HG03159 (cell line): ENCODE measurements at regions not wholly inside any gene's neighbourhood (a gene's known extent, or its start where the extent isn't known, plus 50 kb on each side); places are given as distances from the start of the nearest gene placed in this dataset.

Experiments used
- ATAC-seq: cut with Tn5 transposase; IDR thresholded peaks from one replicate; pipeline ENCODE4 v1.9.1; 2021; ENCODE audit warnings: mild to moderate bottlenecking, moderate library complexity; ENCODE audit not compliant: unreplicated experiment

GRCh38 chr7:45447296-45447695, 126.9 kb upstream of the ADCY1 start:
- ATAC-seq: no peak

GRCh38 chr7:45450571-45451204, 123.5 kb upstream of the ADCY1 start:
- no peak for ATAC-seq

- ATAC-seq: no peak
These were observed 122.7 kb upstream of the ADCY1 start for GRCh38 chr7:45451342-45452035.

DNA sequence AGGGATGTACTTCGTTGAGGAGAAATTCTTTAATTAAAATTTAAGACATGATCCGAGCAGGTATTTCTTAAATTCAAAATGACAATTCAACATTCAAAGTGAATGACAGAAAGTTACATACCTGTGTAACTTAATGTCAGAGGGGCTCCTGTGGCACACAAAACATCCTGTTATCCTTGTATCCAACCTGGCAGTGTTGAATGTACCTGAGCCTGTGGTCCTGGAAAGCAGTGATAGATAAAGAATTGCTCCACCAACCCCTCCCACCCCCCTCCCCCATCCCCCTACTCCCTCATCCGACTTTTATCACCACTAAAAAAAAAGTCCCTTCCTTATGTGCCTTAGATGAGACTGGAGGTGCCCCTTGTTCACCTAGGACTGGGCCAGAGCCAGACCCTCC, 119.4 kb upstream of the ADCY1 start:
- ATAC-seq: no peak

DNA sequence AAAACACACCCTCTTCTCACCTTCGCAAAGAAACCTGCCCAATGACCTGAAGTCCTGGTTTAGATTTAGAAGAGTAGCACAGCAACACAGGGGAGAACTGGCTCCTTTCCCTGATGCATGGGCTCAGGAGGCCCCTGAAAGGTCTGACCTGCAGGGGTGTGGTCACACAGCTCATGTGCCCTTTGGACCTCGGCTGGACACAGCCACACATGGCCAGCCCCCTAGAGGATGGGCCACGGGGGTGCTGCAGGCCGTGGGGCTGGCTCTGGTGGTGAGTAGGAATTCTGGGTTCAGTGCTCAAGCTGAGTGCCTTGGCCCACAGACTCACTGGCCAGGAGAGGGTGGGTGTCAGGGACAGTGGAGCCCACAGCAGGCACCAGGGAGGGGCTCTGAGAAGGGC, 118.5 kb upstream of the ADCY1 start:
- ATAC-seq: no peak

GRCh38 chr7:45456105-45456504, 118.1 kb upstream of the ADCY1 start:
- no peak for ATAC-seq

GRCh38 chr7:45456747-45457524, 117.2 kb upstream of the ADCY1 start:
- no peak for ATAC-seq

- ATAC-seq: no peak
These were observed 116.6 kb upstream of the ADCY1 start for GRCh38 chr7:45457591-45457990.

DNA sequence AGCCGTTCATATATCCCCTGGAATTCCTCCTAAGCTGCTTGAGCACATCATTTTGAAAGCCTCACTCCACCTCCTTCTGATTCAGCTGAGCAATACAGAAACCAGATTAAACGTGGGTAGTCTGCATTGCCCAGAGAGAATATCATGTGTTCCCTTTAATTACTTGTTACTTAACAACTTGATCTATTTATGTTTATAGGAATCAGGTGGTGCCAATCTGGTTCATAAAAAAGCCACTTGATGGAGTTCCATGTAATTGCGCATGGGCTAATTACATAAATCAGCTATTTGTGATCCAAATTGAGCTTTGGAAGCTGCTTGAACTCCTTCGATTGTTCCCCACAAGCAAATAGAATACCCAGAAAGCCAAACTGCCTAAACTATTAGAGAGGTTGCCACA, 114.7 kb upstream of the ADCY1 start:
- ATAC-seq: no peak

DNA sequence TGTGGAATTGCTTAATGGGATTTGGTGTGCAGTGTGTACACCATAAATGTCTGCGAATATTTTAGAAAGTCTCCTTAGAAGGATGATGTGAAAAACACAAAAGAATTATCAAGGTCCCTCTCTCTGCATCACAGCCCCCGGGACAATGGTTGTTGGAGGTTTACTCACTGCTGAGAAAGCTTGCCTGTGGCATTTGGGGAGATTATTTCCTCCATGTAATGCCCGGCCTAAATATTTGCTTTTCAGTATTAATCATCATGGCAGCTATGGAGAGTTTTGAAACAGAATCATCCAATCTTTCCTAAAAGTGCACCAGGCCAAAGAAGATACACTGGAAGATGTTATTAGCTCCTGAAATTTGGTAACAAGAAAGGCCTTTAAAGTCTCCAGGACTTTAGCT, 113.8 kb upstream of the ADCY1 start:
- ATAC-seq: no peak

GRCh38 chr7:45461026-45461425, 113.1 kb upstream of the ADCY1 start:
- ATAC-seq: no peak

DNA sequence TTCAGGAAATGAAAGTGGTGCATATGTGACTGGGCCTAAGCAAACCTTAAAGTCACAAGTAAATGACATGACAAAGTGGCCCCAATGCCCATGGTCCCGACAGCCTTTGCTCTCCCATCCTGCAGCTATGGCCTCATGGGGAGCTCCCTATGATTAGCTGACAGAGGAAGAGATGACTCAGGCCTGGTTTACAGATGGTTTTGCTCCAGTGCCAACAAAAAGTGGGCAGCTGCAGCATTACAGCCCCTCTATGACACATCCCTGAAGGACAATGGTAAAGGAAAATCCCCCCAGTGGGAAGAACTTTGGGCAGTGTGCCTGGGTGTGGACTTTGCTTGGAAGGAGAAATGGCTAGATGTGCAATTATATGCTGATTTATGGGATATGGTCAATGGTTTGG, 105.1 kb upstream of the ADCY1 start:
- no peak for ATAC-seq

GRCh38 chr7:45470031-45470430, 104.1 kb upstream of the ADCY1 start:
- no peak for ATAC-seq

DNA sequence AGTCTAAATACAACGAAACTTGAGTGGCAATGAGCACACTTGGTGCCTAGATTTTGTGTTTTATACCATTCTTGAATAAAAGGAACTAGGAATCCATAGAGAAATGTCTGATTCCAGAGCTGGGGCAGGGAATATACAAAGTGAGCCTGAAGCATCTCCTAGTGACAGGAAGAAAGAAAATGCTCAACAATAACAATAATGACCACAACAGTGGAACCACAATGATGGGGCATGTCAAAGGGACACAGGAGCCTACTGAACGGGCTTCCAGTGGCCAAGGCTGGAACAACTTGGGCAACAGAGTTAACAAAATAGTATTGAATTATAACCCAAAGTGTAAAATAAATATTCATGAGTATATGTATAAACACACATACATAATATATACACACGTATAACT, 94.4 kb upstream of the ADCY1 start:
- no peak for ATAC-seq

- ATAC-seq: no peak
These were observed 91.7 kb upstream of the ADCY1 start for GRCh38 chr7:45482451-45482850.

- ATAC-seq: no peak
These were observed 90.1 kb upstream of the ADCY1 start for GRCh38 chr7:45484094-45484493.

GRCh38 chr7:45486575-45486974, 87.6 kb upstream of the ADCY1 start:
- ATAC-seq: no peak

GRCh38 chr7:45494885-45495284, 79.3 kb upstream of the ADCY1 start:
- no peak for ATAC-seq

DNA sequence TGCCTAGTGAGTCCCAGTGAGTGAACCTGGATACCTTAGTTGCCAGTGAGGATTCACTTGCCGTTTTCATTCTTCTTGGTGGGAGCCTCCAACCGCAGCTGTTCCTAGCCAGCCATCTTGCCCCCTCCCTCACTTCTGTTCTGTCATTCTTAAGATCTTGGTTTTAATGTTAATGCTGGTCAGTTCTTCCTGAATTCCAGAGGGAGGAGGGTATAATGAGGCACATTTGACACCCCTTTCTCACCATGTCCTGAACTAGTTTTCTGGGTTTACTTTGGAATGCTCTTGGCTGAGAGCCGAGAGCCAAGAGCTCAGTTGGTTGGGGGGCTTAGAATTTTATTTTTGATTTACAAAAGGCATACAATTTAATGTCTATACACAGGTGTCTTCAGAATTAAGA, 78.5 kb upstream of the ADCY1 start:
- no peak for ATAC-seq

- no peak for ATAC-seq
These were observed 73.9 kb upstream of the ADCY1 start for GRCh38 chr7:45500257-45500656.

- ATAC-seq: no peak
These were observed 72.4 kb upstream of the ADCY1 start for GRCh38 chr7:45501791-45502190.

DNA sequence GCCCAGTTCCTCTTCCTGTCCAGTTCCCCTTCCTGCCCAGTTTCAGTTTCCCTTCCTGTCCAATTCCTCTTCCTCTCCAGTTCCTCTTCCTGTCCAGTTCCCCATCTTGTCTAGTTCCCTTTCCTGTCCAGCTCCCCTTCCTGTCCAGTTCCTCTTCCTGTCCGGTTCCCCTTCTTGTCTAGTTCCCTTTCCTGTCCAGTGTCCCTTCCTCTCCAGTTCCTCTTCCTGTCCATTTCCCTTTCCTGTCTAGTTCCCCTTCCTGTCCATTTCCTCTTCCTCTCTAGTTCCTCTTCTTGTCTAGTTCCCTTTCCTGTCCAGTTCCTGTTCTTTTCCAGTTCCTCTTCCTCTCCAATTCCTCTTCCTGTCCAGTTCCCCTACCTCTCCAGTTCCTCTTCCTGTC, 68.1 kb upstream of the ADCY1 start:
- ATAC-seq: no peak
